HG02798 (cell line): ENCODE measurements at regions not wholly inside any gene's neighbourhood (a gene's known extent, or its start where the extent isn't known, plus 50 kb on each side); places are given as distances from the start of the nearest gene placed in this dataset.
"Not testable (repeated sequence)": the region's sequence is repeated elsewhere in the genome, so short reads cannot be mapped to it uniquely, and the experiment has no call there.

Experiments
- ATAC-seq: cut with Tn5 transposase; IDR thresholded peaks from one replicate; pipeline ENCODE4 v1.9.1; 2021; ENCODE audit warnings: mild to moderate bottlenecking; ENCODE audit not compliant: unreplicated experiment, poor library complexity

- no peak for ATAC-seq
Observed at GRCh38 chr1:195866091-195866780, 742.0 kb downstream of the KCNT2 start.

- no peak for ATAC-seq
Observed at GRCh38 chr1:195851804-195852203, 756.4 kb downstream of the KCNT2 start.

- ATAC-seq: no peak
Observed at GRCh38 chr1:195851016-195851601, 757.1 kb downstream of the KCNT2 start.

- no peak for ATAC-seq
Observed at GRCh38 chr1:195849180-195849579, 759.1 kb downstream of the KCNT2 start.

- not testable (repeated sequence) for ATAC-seq
Observed at GRCh38 chr1:195847957-195848875, 760.0 kb downstream of the KCNT2 start.

- ATAC-seq: no peak
Observed at GRCh38 chr1:195831789-195832188, 776.5 kb downstream of the KCNT2 start.

- ATAC-seq: no peak
Observed at GRCh38 chr1:195828325-195828724, 779.9 kb downstream of the KCNT2 start.

GRCh38 chr1:195820925-195821324 lies 787.3 kb downstream of the KCNT2 start:
- no peak for ATAC-seq

GRCh38 chr1:195806060-195806459 lies 802.2 kb downstream of the KCNT2 start:
- no peak for ATAC-seq

- ATAC-seq: no peak
Observed at GRCh38 chr1:195804547-195804946, 803.7 kb downstream of the KCNT2 start.

- no peak for ATAC-seq
Observed at GRCh38 chr1:195799016-195799415, 809.2 kb downstream of the KCNT2 start.

GRCh38 chr1:195794225-195794624 lies 814.0 kb downstream of the KCNT2 start:
- ATAC-seq: no peak

GRCh38 chr1:195791796-195792195 lies 816.4 kb downstream of the KCNT2 start:
- ATAC-seq: no peak

- ATAC-seq: no peak
Observed at GRCh38 chr1:195790514-195791168, 817.6 kb downstream of the KCNT2 start.

GRCh38 chr1:195789321-195789720 lies 818.9 kb downstream of the KCNT2 start:
- no peak for ATAC-seq

GRCh38 chr1:195788721-195789120 lies 819.5 kb downstream of the KCNT2 start:
- no peak for ATAC-seq

- no peak for ATAC-seq
Observed at GRCh38 chr1:195785830-195786229, 822.4 kb downstream of the KCNT2 start.

GRCh38 chr1:195773931-195774330 lies 834.3 kb downstream of the KCNT2 start:
- no peak for ATAC-seq

- ATAC-seq: no peak
Observed at GRCh38 chr1:195769461-195769860, 838.8 kb downstream of the KCNT2 start.

- ATAC-seq: no peak
Observed at GRCh38 chr1:195768936-195769335, 839.3 kb downstream of the KCNT2 start.

- ATAC-seq: no peak
Observed at GRCh38 chr1:195768377-195768776, 839.9 kb downstream of the KCNT2 start.
